Central memory CD8-positive, alpha-beta T cell (primary cell): ENCODE measurements at regions not wholly inside any gene's neighbourhood (a gene's known extent, or its start where the extent isn't known, plus 50 kb on each side); places are given as distances from the start of the nearest gene placed in this dataset.

Source experiments
- ATAC-seq: fragments of 150-1000 bp; cut with Tn5 transposase; replicated peaks from 2 replicates; pipeline ENCODE4 v1.10.0; 2022; ENCODE audit warnings: mild to moderate bottlenecking, moderate FRiP score, moderate number of reproducible peaks; ENCODE audit not compliant: poor library complexity, severe bottlenecking; ENCODE audit errors: extremely low read depth
- DNase-seq, 2 donors: peaks; one replicate each; pipeline ENCODE4 v3.0.0; 2021; ENCODE audit warnings: low spot score in 2 of 2
- H3K27ac Mint-ChIP-seq: one replicate; pipeline ENCODE4 v1.8.0; 2022; ENCODE audit warnings: low read depth, mild to moderate bottlenecking, moderate library complexity, mixed read lengths
- H3K27me3 Mint-ChIP-seq: one replicate; pipeline ENCODE4 v1.8.0; 2022; ENCODE audit warnings: mixed read lengths
- H3K36me3 Mint-ChIP-seq: one replicate; pipeline ENCODE4 v1.8.0; 2022; ENCODE audit warnings: mild to moderate bottlenecking, moderate library complexity, mixed read lengths; ENCODE audit not compliant: insufficient read depth
- H3K4me1 Mint-ChIP-seq: one replicate; pipeline ENCODE4 v1.8.0; 2022; ENCODE audit warnings: mixed read lengths
- H3K4me3 Mint-ChIP-seq: one replicate; pipeline ENCODE4 v1.8.0; 2022; ENCODE audit warnings: mild to moderate bottlenecking, moderate library complexity, mixed read lengths
- H3K9me3 Mint-ChIP-seq: one replicate; pipeline ENCODE4 v1.8.0; 2022; ENCODE audit warnings: mixed read lengths

DNA sequence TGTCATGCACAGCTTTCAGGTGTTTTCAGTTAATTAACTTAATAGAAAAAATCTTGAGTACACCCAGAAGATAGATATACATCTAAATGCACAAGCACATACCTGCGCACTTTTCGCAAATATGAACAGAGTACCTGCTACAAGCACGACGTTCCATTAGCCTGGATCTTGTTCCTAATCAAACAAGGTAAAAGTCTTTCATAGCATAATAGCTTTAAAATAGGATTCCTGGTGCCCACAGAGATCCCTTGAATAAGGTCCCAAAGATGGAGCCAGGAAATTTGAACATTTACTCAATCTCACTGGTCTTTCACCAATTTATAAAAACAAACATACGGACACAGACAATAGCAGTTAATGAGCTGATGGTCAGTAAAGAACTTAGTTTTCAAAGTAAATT is 689.8 kb upstream of the CHORDC1 start:
- Mint-ChIP-seq H3K9me3 (peaks cover 11% of the 10 kb centered on the region), H3K27me3 (no peaks in the 10 kb centered on the region), H3K27ac (no peak overlapping the region), H3K36me3 (no peaks in the 10 kb centered on the region), H3K4me1 (no peaks in the 10 kb centered on the region), H3K4me3 (no peak overlapping the region)
- DNase-seq, result no peak
- ATAC-seq, result no peak

DNA sequence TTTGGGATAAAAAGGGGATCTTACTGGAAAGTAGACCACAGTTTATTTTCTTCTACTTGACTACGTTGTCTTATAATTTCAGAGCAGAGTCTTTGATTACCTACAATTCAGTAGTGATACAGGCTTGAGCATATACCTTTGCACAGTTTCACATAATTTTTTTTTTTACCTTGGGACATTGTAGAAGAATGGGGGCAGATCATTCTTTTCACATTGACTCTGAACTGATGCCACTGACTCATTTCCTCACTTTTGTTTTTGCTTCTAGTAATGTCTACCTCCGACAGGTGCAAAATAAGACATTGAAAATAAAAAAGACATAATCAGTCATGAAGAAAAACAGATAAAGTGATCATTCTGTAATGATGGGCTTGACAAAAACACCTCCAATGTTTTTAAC is 688.3 kb upstream of the CHORDC1 start:
- no peaks in the 10 kb centered on the region for H3K27me3 Mint-ChIP-seq
- ATAC-seq (no peak), DNase-seq (no peak)
- H3K4me3 Mint-ChIP-seq, result no peak overlapping the region
- H3K9me3 Mint-ChIP-seq, result peaks cover 14% of the 10 kb centered on the region
- H3K4me1 Mint-ChIP-seq, result no peaks in the 10 kb centered on the region
- no peaks in the 10 kb centered on the region for H3K36me3 Mint-ChIP-seq
- H3K27ac Mint-ChIP-seq, result no peak overlapping the region

GRCh38 chr11:90908074-90908473 is 685.2 kb upstream of the CHORDC1 start:
- Mint-ChIP-seq H3K4me3 (no peak overlapping the region), H3K4me1 (no peaks in the 10 kb centered on the region), H3K27me3 (no peaks in the 10 kb centered on the region), H3K27ac (no peak overlapping the region), H3K9me3 (peaks cover 12% of the 10 kb centered on the region), H3K36me3 (no peaks in the 10 kb centered on the region)
- DNase-seq, result no peak
- ATAC-seq, result no peak

DNA sequence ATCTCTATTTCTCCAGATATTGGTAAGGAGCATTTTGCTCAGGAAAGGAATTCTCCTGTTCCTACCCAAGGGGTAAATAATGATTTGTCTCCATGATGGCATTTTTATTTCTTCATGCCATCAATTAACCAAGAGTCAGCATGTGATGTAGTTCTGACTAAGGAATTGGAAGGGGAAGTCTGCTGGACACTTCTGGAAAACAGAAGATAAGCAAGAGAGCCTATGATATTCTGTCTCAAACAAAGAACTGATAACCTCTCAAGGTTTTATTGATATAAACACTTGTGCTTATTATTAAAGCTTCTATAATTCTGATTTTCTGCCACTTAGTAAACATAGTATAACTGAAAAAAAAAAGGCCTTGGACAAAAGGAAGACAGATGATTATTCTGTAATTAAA is 673.0 kb upstream of the CHORDC1 start:
- H3K27me3 Mint-ChIP-seq, result no peaks in the 10 kb centered on the region
- no peak overlapping the region for H3K4me3 Mint-ChIP-seq
- ATAC-seq, result no peak
- no peaks in the 10 kb centered on the region for H3K4me1 Mint-ChIP-seq
- H3K9me3 Mint-ChIP-seq, result peaks cover 24% of the 10 kb centered on the region
- no peaks in the 10 kb centered on the region for H3K36me3 Mint-ChIP-seq
- DNase-seq, result no peak
- no peak overlapping the region for H3K27ac Mint-ChIP-seq

GRCh38 chr11:90890347-90890746 is 667.5 kb upstream of the CHORDC1 start:
- no peaks in the 10 kb centered on the region for H3K4me1 Mint-ChIP-seq
- DNase-seq, result no peak
- no peak overlapping the region for H3K27ac Mint-ChIP-seq
- H3K9me3 Mint-ChIP-seq, result peaks cover 19% of the 10 kb centered on the region
- no peak for ATAC-seq
- no peaks in the 10 kb centered on the region for H3K36me3 Mint-ChIP-seq
- no peaks in the 10 kb centered on the region for H3K27me3 Mint-ChIP-seq
- no peak overlapping the region for H3K4me3 Mint-ChIP-seq

DNA sequence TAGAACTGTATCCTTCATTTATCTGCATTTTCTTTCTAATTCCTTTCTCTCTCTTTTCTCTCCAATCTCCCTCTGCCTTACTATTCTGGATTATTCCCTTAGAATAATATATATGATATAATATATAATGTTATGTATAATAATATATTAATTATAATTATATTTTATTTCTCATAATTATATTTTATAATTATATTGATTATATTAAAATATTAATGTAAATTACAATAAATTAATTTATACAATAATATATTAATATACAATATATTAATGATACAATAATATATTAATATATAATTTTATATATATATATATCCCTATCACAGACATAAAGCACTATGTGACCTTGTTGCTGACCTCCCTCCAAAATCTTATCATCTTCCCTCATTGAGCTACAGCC is 661.3 kb upstream of the CHORDC1 start:
- DNase-seq (no peak), ATAC-seq (no peak)
- Mint-ChIP-seq H3K36me3 (no peaks in the 10 kb centered on the region), H3K4me3 (no peak overlapping the region), H3K27me3 (no peaks in the 10 kb centered on the region), H3K4me1 (no peaks in the 10 kb centered on the region), H3K27ac (no peak overlapping the region), H3K9me3 (peaks cover 28% of the 10 kb centered on the region)

- no peaks in the 10 kb centered on the region for H3K27me3 Mint-ChIP-seq
- no peaks in the 10 kb centered on the region for H3K4me1 Mint-ChIP-seq
- H3K4me3 Mint-ChIP-seq, result no peak overlapping the region
- no peak for ATAC-seq
- DNase-seq, result no peak
- peaks cover 24% of the 10 kb centered on the region for H3K9me3 Mint-ChIP-seq
- no peaks in the 10 kb centered on the region for H3K36me3 Mint-ChIP-seq
- H3K27ac Mint-ChIP-seq, result no peak overlapping the region
Measured at GRCh38 chr11:90874986-90875385, 652.1 kb upstream of the CHORDC1 start.

DNA sequence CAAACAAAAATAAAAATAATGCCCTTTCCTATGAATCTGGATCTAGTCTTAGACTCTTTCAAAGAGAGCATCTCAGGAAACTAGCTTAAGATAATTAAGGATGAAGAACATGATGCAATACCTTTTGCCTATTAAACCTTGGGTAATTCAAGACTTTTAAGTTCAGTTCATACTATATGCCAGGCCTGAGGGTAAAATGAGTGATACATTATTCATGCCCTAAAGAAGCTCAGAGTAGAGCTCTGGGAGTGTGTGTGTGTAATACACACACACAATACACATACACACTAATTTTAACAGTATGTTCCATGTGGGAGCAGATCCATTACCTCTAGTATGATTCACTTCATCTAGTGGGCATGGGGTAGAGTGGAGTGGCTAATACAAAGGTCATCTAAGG is 651.4 kb upstream of the CHORDC1 start:
- H3K27me3 Mint-ChIP-seq, result no peaks in the 10 kb centered on the region
- no peaks in the 10 kb centered on the region for H3K36me3 Mint-ChIP-seq
- no peak overlapping the region for H3K4me3 Mint-ChIP-seq
- no peak for ATAC-seq
- peaks cover 23% of the 10 kb centered on the region for H3K9me3 Mint-ChIP-seq
- DNase-seq, result no peak
- no peak overlapping the region for H3K27ac Mint-ChIP-seq
- H3K4me1 Mint-ChIP-seq, result no peaks in the 10 kb centered on the region

GRCh38 chr11:90867416-90867815 is 644.6 kb upstream of the CHORDC1 start:
- Mint-ChIP-seq H3K36me3 (no peaks in the 10 kb centered on the region), H3K4me1 (no peaks in the 10 kb centered on the region), H3K27ac (no peak overlapping the region), H3K27me3 (no peaks in the 10 kb centered on the region), H3K4me3 (no peak overlapping the region), H3K9me3 (peaks cover 25% of the 10 kb centered on the region)
- ATAC-seq, result no peak
- no peak for DNase-seq

GRCh38 chr11:90856790-90857189 is 633.9 kb upstream of the CHORDC1 start:
- Mint-ChIP-seq H3K4me3 (no peak overlapping the region), H3K9me3 (peaks cover 13% of the 10 kb centered on the region), H3K36me3 (no peaks in the 10 kb centered on the region), H3K27ac (no peak overlapping the region), H3K4me1 (no peaks in the 10 kb centered on the region), H3K27me3 (no peaks in the 10 kb centered on the region)
- DNase-seq (no peak), ATAC-seq (no peak)

GRCh38 chr11:90855531-90855930 is 632.7 kb upstream of the CHORDC1 start:
- Mint-ChIP-seq H3K9me3 (peaks cover 13% of the 10 kb centered on the region), H3K27me3 (no peaks in the 10 kb centered on the region), H3K36me3 (no peaks in the 10 kb centered on the region), H3K4me3 (no peak overlapping the region), H3K27ac (no peak overlapping the region), H3K4me1 (no peaks in the 10 kb centered on the region)
- no peak for ATAC-seq
- DNase-seq, result no peak

DNA sequence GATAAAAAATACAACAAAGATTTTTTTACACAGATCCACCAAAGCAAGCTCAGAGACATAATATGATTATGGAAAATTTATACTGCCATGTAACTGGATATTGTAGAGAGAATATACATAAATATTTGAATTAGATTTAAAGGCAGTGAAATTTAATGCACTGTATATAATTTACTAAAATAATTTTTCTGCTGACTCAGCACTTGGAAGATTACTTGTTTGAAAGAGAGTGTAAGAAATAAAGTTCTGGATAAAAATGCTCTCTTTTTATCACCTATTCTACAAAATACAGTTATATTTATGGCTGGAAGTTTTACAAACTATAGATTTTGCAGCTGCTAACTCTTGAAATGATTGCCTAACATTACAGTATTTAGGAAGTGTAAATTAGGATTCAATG is 628.3 kb upstream of the CHORDC1 start:
- no peak overlapping the region for H3K4me3 Mint-ChIP-seq
- H3K36me3 Mint-ChIP-seq, result no peaks in the 10 kb centered on the region
- peaks cover 17% of the 10 kb centered on the region for H3K9me3 Mint-ChIP-seq
- ATAC-seq (no peak), DNase-seq (no peak)
- H3K27me3 Mint-ChIP-seq, result no peaks in the 10 kb centered on the region
- no peak overlapping the region for H3K27ac Mint-ChIP-seq
- H3K4me1 Mint-ChIP-seq, result no peaks in the 10 kb centered on the region

DNA sequence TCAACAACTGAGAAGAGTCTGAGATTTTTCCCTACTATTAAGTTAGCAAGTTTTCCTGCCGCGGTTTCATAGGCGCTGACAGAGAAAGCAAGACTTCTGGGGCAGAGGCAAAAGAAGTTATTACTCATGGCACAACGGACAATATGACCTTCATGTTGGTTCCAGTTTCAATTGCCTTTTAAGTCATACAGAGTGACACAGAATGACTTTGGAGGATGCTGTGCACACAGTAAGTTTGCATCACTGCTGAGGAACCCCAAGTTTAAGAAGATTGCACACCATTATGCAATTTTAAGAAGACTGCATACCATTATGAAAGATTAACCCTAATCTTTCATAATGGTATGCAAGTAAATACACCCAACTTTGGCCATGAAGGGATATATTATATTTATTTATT is 626.5 kb upstream of the CHORDC1 start:
- H3K27me3 Mint-ChIP-seq, result no peaks in the 10 kb centered on the region
- no peak overlapping the region for H3K27ac Mint-ChIP-seq
- DNase-seq (no peak), ATAC-seq (no peak)
- H3K36me3 Mint-ChIP-seq, result no peaks in the 10 kb centered on the region
- no peaks in the 10 kb centered on the region for H3K4me1 Mint-ChIP-seq
- peaks cover 17% of the 10 kb centered on the region for H3K9me3 Mint-ChIP-seq
- no peak overlapping the region for H3K4me3 Mint-ChIP-seq

DNA sequence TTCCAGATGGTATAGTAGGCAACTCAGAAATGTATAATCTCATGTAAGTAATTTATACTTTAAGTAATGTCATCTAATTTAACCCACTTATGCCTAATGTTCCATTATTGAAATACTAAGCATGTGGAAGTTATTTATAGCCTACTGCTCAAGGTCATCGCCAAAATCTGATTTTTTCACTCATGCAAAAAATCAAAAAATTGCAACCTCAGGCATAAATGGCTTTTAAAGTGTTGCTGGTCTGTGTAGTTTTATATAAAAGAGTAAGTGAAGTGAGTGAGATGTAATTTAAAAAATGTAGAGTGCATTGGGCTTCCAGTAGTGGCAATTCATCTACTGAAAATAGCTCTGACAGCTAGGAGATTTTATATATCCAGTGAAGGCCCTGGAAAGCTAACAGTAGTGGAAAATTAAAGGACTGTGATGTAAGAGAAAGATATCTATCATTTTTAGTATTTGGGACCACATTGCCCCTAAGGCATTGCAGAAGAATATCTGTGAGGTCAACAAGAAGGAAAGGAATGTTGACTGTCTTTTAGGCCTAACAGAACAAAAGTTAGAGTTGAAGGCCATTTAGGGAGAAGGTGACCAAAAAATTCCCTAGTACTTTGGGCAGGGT is 624.5 kb upstream of the CHORDC1 start:
- Mint-ChIP-seq H3K27ac (no peak overlapping the region), H3K4me3 (no peak overlapping the region), H3K9me3 (peaks cover 16% of the 10 kb centered on the region), H3K27me3 (no peaks in the 10 kb centered on the region), H3K36me3 (no peaks in the 10 kb centered on the region), H3K4me1 (no peaks in the 10 kb centered on the region)
- DNase-seq (no peak), ATAC-seq (no peak)
